BJ (cell line): ENCODE measurements at regions not wholly inside any gene's neighbourhood (a gene's known extent, or its start where the extent isn't known, plus 50 kb on each side); places are given as distances from the start of the nearest gene placed in this dataset.

Experiments
- CTCF ChIA-PET: fragments of 350-600 bp; formaldehyde crosslinking; extraction: SDS; loops from one replicate; lab custom pipeline; 2021; ENCODE audit warnings: antibody characterized with exemption, inconsistent platforms; lab: Yijun Ruan, JAX
- POLR2A ChIA-PET: fragments of 300-600 bp; sonication (Branson Sonifier 250); formaldehyde crosslinking; extraction: SDS; loops from one replicate; lab custom pipeline; 2021; ENCODE audit warnings: antibody characterized with exemption; lab: Charles Lee
- DNase-seq: peaks from one replicate; pipeline ENCODE4 v3.0.0-alpha.2; 2011; ENCODE audit warnings: low read depth
- H3K27me3 ChIP-seq: 2 replicates; pipeline ENCODE4 v1.6.0; 2011; ENCODE audit warnings: low read length; ENCODE audit not compliant: control insufficient read depth, insufficient read depth
- H3K36me3 ChIP-seq: 2 replicates; pipeline ENCODE4 v1.5.1; 2011; ENCODE audit warnings: low read length; ENCODE audit not compliant: control insufficient read depth, insufficient read depth
- H3K4me3 ChIP-seq: 2 replicates; pipeline ENCODE4 v1.5.1; 2011; ENCODE audit warnings: low read depth, mild to moderate bottlenecking, control low read depth, low read length
- CTCF ChIP-seq: IDR thresholded peaks from 2 replicates; pipeline ENCODE4 v1.5.1; 2011; ENCODE audit warnings: low read depth, mild to moderate bottlenecking, control low read depth, inconsistent platforms, low read length, moderate library complexity; ENCODE audit not compliant: insufficient read depth

GRCh38 chr4:138021139-138021830 is 220.9 kb downstream of the SLC7A11 start:
- POLR2A ChIA-PET: no interaction called here
- no peak for TF ChIP-seq CTCF
- DNase-seq: no peak
- Histone ChIP-seq H3K36me3 (no peaks in the 10 kb centered on the region), H3K4me3 (no peak overlapping the region), H3K27me3 (no peaks in the 10 kb centered on the region)
- CTCF ChIA-PET: interaction anchor here (0.7 kb wide), 1 partner anchor 11 kb away, joined by 3 read pairs; no protein-coding TSS in a partner anchor

- POLR2A ChIA-PET: no interaction called here
- CTCF ChIA-PET: interaction anchor here (0.5 to 1.7 kb wide), 7 partner anchors 9 to 489 kb away, joined by 3 to 5 read pairs (median 3); no protein-coding TSS in a partner anchor
- no peaks in the 10 kb centered on the region for H3K27me3 ChIP-seq
- H3K4me3 ChIP-seq: no peak overlapping the region
- no peak for TF ChIP-seq CTCF
- no peaks in the 10 kb centered on the region for H3K36me3 ChIP-seq
- no peak for DNase-seq
These were observed 227.4 kb downstream of the SLC7A11 start for GRCh38 chr4:138014590-138015288.

GRCh38 chr4:138013625-138014024 is 228.5 kb downstream of the SLC7A11 start:
- ChIA-PET POLR2A (no interaction called here), CTCF (no interaction called here)
- no peak for DNase-seq
- no peak overlapping the region for H3K4me3 ChIP-seq
- H3K27me3 ChIP-seq: no peaks in the 10 kb centered on the region
- TF ChIP-seq CTCF: no peak
- H3K36me3 ChIP-seq: no peaks in the 10 kb centered on the region

- no peaks in the 10 kb centered on the region for H3K36me3 ChIP-seq
- ChIA-PET CTCF (interaction anchor here (1.5 kb wide), 1 partner anchor 80 kb away, joined by 3 read pairs; no protein-coding TSS in a partner anchor), POLR2A (no interaction called here)
- no peaks in the 10 kb centered on the region for H3K27me3 ChIP-seq
- DNase-seq: no peak
- TF ChIP-seq CTCF: no peak
- no peak overlapping the region for H3K4me3 ChIP-seq
These were observed 231.5 kb downstream of the SLC7A11 start for GRCh38 chr4:138010639-138011038.

GRCh38 chr4:138007572-138007971 is 234.6 kb downstream of the SLC7A11 start:
- H3K36me3 ChIP-seq: no peaks in the 10 kb centered on the region
- H3K4me3 ChIP-seq: no peak overlapping the region
- peak; percentile 23; the same call in 1 of the 2 replicates for TF ChIP-seq CTCF
- CTCF ChIA-PET: interaction anchor here (0.5 kb wide), 1 partner anchor 104 kb away, joined by 3 read pairs; no protein-coding TSS in a partner anchor
- POLR2A ChIA-PET: no interaction called here
- no peaks in the 10 kb centered on the region for H3K27me3 ChIP-seq
- no peak for DNase-seq
